ENCODE measurements at regions not wholly inside any gene's neighbourhood (a gene's known extent, or its start where the extent isn't known, plus 50 kb on each side); places are given as distances from the start of the nearest gene placed in this dataset.

DNA sequence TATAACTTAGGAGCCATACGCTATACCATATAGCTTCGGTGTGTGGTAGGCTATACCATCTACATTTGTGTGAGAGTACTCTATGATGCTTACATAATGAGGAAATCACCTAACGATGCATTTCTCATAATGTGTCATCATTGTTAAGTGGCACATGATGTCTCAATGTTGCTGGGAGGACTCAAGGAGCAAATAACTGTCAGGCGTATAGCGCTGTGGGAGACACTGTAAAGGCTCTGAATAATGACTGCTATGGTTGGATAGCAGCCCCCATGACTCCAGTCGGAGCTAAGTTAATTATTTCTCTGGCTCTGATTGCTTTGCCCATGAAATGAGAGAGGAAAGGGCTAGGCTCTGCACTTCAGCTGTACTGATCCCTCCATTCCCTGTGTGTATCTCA is 197.2 kb downstream of the RGS9 start:
- H3K36me3 Mint-ChIP-seq (ENCODE audit: insufficient read depth) = peaks cover 3% of the 10 kb centered on the region
- ATAC-seq (replicated peaks; ENCODE audit: extremely low read depth, poor library complexity, severe bottlenecking) (no peak), DNase-seq (ENCODE audit: low spot score in 2 of 2) (no peak)
- H3K27me3 Mint-ChIP-seq = peaks cover 96% of the 10 kb centered on the region
- no peak overlapping the region for H3K4me3 Mint-ChIP-seq
- peaks cover 11% of the 10 kb centered on the region for H3K9me3 Mint-ChIP-seq
- no peaks in the 10 kb centered on the region for H3K4me1 Mint-ChIP-seq
- H3K27ac Mint-ChIP-seq (ENCODE audit: low read depth) = no peak overlapping the region

GRCh38 chr17:65332779-65333178 is 195.6 kb downstream of the RGS9 start:
- H3K4me1 Mint-ChIP-seq = no peaks in the 10 kb centered on the region
- peaks cover 80% of the 10 kb centered on the region for H3K27me3 Mint-ChIP-seq
- peaks cover 5% of the 10 kb centered on the region for H3K9me3 Mint-ChIP-seq
- peaks cover 3% of the 10 kb centered on the region for H3K36me3 Mint-ChIP-seq (ENCODE audit: insufficient read depth)
- H3K4me3 Mint-ChIP-seq = no peak overlapping the region
- DNase-seq (ENCODE audit: low spot score in 2 of 2) (no peak), ATAC-seq (replicated peaks; ENCODE audit: extremely low read depth, poor library complexity, severe bottlenecking) (no peak)
- no peak overlapping the region for H3K27ac Mint-ChIP-seq (ENCODE audit: low read depth)

GRCh38 chr17:65332375-65332774 is 195.2 kb downstream of the RGS9 start:
- Mint-ChIP-seq H3K9me3 (peaks cover 2% of the 10 kb centered on the region), H3K27me3 (peaks cover 76% of the 10 kb centered on the region), H3K4me3 (no peak overlapping the region), H3K36me3 (ENCODE audit: insufficient read depth) (peaks cover 1% of the 10 kb centered on the region), H3K4me1 (no peaks in the 10 kb centered on the region), H3K27ac (ENCODE audit: low read depth) (no peak overlapping the region)
- no peak for DNase-seq (ENCODE audit: low spot score in 2 of 2)
- no peak for ATAC-seq (replicated peaks; ENCODE audit: extremely low read depth, poor library complexity, severe bottlenecking)

- H3K4me1 Mint-ChIP-seq = no peaks in the 10 kb centered on the region
- H3K27me3 Mint-ChIP-seq = peaks cover 61% of the 10 kb centered on the region
- no peaks in the 10 kb centered on the region for H3K9me3 Mint-ChIP-seq
- DNase-seq (ENCODE audit: low spot score in 2 of 2) = no peak
- H3K36me3 Mint-ChIP-seq (ENCODE audit: insufficient read depth) = no peaks in the 10 kb centered on the region
- no peak overlapping the region for H3K27ac Mint-ChIP-seq (ENCODE audit: low read depth)
- H3K4me3 Mint-ChIP-seq = no peak overlapping the region
- no peak for ATAC-seq (replicated peaks; ENCODE audit: extremely low read depth, poor library complexity, severe bottlenecking)
These were observed 191.4 kb downstream of the RGS9 start for GRCh38 chr17:65328567-65328966.

DNA sequence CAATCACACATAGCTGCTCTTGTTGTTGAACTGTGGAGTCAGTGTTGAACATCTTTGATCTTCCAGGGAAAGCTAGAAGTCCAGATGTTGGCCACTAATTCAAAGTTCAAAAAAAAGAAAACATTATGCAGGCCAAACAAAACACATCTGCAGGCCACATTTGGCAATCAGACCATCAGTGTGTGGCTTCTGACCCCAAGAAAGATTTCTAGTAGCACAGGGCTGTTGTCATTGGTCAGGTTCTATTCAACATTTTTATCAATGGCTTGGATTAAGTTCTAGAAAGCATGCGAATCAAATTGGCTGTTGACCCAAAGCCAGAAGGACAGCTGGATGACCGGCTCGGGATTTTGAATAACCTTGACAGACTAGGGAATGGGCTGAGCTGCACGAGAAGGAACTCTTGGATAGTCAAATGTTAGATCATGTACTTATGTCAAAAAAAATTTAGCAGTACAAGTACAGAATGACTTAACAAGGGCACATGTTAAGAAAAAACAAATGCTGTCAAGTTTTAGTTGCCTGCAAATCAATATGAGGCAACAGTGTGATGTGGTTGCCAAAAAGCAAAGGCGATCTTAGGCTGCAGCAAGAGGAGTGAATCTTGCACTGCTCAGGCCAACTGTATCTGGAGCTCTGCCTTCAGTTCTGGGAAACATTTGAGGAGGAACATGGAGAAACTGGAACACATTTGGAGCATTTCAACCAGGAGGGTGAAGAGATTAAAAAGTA is 187.6 kb downstream of the RGS9 start:
- Mint-ChIP-seq H3K4me1 (no peaks in the 10 kb centered on the region), H3K27ac (ENCODE audit: low read depth) (no peak overlapping the region), H3K4me3 (no peak overlapping the region), H3K36me3 (ENCODE audit: insufficient read depth) (no peaks in the 10 kb centered on the region), H3K9me3 (no peaks in the 10 kb centered on the region), H3K27me3 (peaks cover 23% of the 10 kb centered on the region)
- no peak for ATAC-seq (replicated peaks; ENCODE audit: extremely low read depth, poor library complexity, severe bottlenecking)
- no peak for DNase-seq (ENCODE audit: low spot score in 2 of 2)

DNA sequence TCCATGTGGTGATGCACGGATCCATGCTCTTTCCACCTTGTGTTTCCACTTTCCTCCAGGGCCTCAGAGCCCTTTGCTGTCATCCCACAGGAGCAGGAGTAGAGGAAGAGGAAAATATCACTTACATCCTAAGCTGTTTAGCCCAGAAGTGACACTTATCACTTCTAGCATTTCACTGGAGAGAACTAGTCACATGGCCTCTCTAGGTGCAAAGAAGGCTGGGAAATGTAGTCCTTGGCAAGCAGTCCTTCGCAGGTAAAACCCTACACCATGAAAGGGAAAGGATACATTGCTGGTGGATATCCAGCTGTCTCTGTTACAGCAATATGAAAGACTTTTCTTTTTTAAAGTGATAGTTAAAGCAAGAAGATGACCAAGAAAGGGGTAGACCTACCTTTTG is 185.9 kb downstream of the RGS9 start:
- Mint-ChIP-seq H3K27ac (ENCODE audit: low read depth) (no peak overlapping the region), H3K4me3 (no peak overlapping the region), H3K27me3 (peaks cover 23% of the 10 kb centered on the region), H3K4me1 (no peaks in the 10 kb centered on the region), H3K9me3 (no peaks in the 10 kb centered on the region), H3K36me3 (ENCODE audit: insufficient read depth) (peaks cover 1% of the 10 kb centered on the region)
- DNase-seq (ENCODE audit: low spot score in 2 of 2) = no peak
- ATAC-seq (replicated peaks; ENCODE audit: extremely low read depth, poor library complexity, severe bottlenecking) = no peak

- H3K4me1 Mint-ChIP-seq = no peaks in the 10 kb centered on the region
- H3K27me3 Mint-ChIP-seq = peaks cover 29% of the 10 kb centered on the region
- peaks cover 1% of the 10 kb centered on the region for H3K36me3 Mint-ChIP-seq (ENCODE audit: insufficient read depth)
- DNase-seq (ENCODE audit: low spot score in 2 of 2) = no peak
- H3K27ac Mint-ChIP-seq (ENCODE audit: low read depth) = no peak overlapping the region
- no peaks in the 10 kb centered on the region for H3K9me3 Mint-ChIP-seq
- no peak overlapping the region for H3K4me3 Mint-ChIP-seq
- ATAC-seq (replicated peaks; ENCODE audit: extremely low read depth, poor library complexity, severe bottlenecking) = no peak
These were observed 183.7 kb downstream of the RGS9 start for GRCh38 chr17:65320820-65321219.

DNA sequence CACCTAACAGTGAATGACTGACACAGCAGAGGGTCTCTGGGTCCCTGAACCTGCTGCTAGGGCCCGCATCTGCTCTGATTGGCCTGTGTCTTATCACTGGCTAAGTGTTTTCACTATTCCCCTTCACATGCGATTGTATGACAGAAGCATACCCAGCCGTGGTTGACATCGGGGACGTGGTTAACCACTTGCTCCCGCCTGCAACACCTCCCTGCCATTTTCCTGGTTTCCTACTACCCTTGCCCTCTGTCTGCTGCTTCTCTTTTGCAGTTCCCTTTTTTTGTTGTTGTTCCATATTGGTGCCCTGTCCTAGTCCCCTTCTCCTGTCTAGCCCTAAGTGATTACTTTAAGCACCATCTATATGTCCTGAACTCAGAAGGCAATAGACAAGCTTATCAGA is 177.0 kb downstream of the RGS9 start:
- H3K27ac Mint-ChIP-seq (ENCODE audit: low read depth) = no peak overlapping the region
- no peak for DNase-seq (ENCODE audit: low spot score in 2 of 2)

GRCh38 chr17:65312718-65313377 is 175.7 kb downstream of the RGS9 start:
- no peaks in the 10 kb centered on the region for H3K9me3 Mint-ChIP-seq
- peaks cover 79% of the 10 kb centered on the region for H3K27me3 Mint-ChIP-seq
- no peaks in the 10 kb centered on the region for H3K36me3 Mint-ChIP-seq (ENCODE audit: insufficient read depth)

More for the DNA sequence above, 177.0 kb downstream of the RGS9 start:
- Mint-ChIP-seq H3K9me3 (no peaks in the 10 kb centered on the region), H3K4me1 (peaks cover 6% of the 10 kb centered on the region), H3K4me3 (no peak overlapping the region), H3K27me3 (peaks cover 65% of the 10 kb centered on the region), H3K36me3 (ENCODE audit: insufficient read depth) (peaks cover 1% of the 10 kb centered on the region)
- ATAC-seq (replicated peaks; ENCODE audit: extremely low read depth, poor library complexity, severe bottlenecking) = no peak

DNA sequence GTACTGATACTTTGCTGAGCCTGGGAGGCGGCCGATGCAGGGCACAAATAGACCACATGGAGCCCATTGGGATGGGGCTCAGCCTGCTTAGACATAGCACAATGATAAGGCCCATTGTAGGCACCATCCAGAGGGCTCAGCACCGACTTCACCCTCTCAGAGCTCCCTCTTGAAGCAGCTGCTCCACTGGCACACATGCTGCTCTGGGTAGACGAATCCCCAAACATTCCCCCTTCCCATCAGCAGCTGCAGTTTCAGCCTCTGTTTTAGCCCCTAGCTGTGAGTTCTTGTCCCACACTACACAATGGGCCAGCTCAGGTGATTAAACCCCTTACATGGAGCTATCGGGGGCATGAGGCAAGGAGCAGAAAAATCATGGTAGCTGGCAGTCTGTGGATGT is 174.1 kb downstream of the RGS9 start:
- Mint-ChIP-seq H3K9me3 (no peaks in the 10 kb centered on the region), H3K27ac (ENCODE audit: low read depth) (no peak overlapping the region), H3K27me3 (peaks cover 74% of the 10 kb centered on the region), H3K36me3 (ENCODE audit: insufficient read depth) (no peaks in the 10 kb centered on the region), H3K4me1 (peaks cover 6% of the 10 kb centered on the region), H3K4me3 (no peak overlapping the region)
- ATAC-seq (replicated peaks; ENCODE audit: extremely low read depth, poor library complexity, severe bottlenecking) (no peak), DNase-seq (ENCODE audit: low spot score in 2 of 2) (no peak)

More at GRCh38 chr17:65312718-65313377, 175.7 kb downstream of the RGS9 start:
- ATAC-seq (replicated peaks; ENCODE audit: extremely low read depth, poor library complexity, severe bottlenecking) (no peak), DNase-seq (ENCODE audit: low spot score in 2 of 2) (no peak)
- peaks cover 6% of the 10 kb centered on the region for H3K4me1 Mint-ChIP-seq
- no peak overlapping the region for H3K4me3 Mint-ChIP-seq
- H3K27ac Mint-ChIP-seq (ENCODE audit: low read depth) = no peak overlapping the region

- peaks cover 2% of the 10 kb centered on the region for H3K36me3 Mint-ChIP-seq (ENCODE audit: insufficient read depth)
- DNase-seq (ENCODE audit: low spot score in 2 of 2) (no peak), ATAC-seq (replicated peaks; ENCODE audit: extremely low read depth, poor library complexity, severe bottlenecking) (no peak)
- no peak overlapping the region for H3K27ac Mint-ChIP-seq (ENCODE audit: low read depth)
- no peak overlapping the region for H3K4me3 Mint-ChIP-seq
- H3K4me1 Mint-ChIP-seq = no peaks in the 10 kb centered on the region
- H3K27me3 Mint-ChIP-seq = peaks cover 73% of the 10 kb centered on the region
- H3K9me3 Mint-ChIP-seq = no peaks in the 10 kb centered on the region
These were observed 170.8 kb downstream of the RGS9 start for GRCh38 chr17:65307961-65308316.

DNA sequence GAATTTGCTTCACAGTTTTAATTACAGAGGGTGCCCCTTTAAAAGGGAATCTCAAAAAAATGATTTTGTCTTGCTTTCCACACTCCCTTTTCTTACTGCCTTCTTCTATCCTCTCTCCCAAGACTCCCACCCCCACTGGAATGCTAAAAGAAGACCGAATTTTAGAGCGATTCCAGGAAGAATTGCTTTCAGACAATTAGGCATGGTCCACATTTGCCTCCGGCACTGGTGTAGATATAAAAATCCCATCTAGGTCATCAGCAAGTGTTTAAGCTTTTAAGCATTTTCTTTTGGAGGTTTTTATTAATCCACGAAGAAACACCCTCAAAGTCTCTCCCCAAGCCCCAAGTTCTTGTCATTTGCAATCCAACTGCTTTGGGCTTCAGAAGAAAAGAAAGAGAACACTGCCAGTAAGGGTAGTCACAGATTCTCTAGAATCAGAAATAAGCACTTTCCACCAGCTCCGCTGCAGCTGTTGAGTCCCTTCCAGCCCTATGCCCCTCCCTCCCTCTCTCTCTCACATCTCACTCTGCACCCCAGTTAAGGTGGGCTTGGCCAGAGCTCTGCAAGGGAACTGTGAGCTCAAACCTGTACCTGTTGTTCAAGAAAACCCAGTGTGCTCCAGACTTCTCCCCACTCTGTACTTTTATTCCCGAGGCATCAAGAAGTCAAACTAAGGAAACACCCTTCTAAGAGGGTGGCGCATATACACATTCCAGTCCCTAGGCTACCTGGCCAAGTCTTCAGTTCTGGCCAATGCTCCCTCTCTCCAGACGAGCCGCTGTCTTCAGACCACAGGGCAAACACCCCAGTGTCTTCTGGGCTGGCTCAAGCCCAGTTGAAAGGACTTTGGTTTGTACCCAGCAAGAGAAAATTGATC is 170.2 kb downstream of the RGS9 start:
- no peak for DNase-seq (ENCODE audit: low spot score in 2 of 2)
- ATAC-seq (replicated peaks; ENCODE audit: extremely low read depth, poor library complexity, severe bottlenecking) = no peak
- Mint-ChIP-seq H3K9me3 (no peaks in the 10 kb centered on the region), H3K27ac (ENCODE audit: low read depth) (no peak overlapping the region), H3K4me1 (no peaks in the 10 kb centered on the region), H3K36me3 (ENCODE audit: insufficient read depth) (peaks cover 2% of the 10 kb centered on the region), H3K4me3 (no peak overlapping the region), H3K27me3 (peaks cover 73% of the 10 kb centered on the region)

All from central memory CD8-positive, alpha-beta T cell (primary cell).